Neural crest cell (in vitro differentiated cells): ENCODE measurements at regions not wholly inside any gene's neighbourhood (a gene's known extent, or its start where the extent isn't known, plus 50 kb on each side); places are given as distances from the start of the nearest gene placed in this dataset.

Experiments used
- DNase-seq: peaks from one replicate; pipeline ENCODE4 v3.0.0; 2021; ENCODE audit warnings: low read depth, mixed read lengths, low spot score
- H3K27ac Mint-ChIP-seq: one replicate; pipeline ENCODE4 v1.8.0; 2021; ENCODE audit warnings: mild to moderate bottlenecking, mixed read lengths; ENCODE audit not compliant: unreplicated experiment
- H3K27me3 Mint-ChIP-seq: 2 replicates; pipeline ENCODE4 v1.8.0; 2021; ENCODE audit warnings: low read depth, mild to moderate bottlenecking, mixed read lengths
- H3K36me3 Mint-ChIP-seq: 2 replicates; pipeline ENCODE4 v1.8.0; 2021; ENCODE audit warnings: low read depth, mild to moderate bottlenecking, mixed read lengths
- H3K4me1 Mint-ChIP-seq: 2 replicates; pipeline ENCODE4 v1.8.0; 2021; ENCODE audit warnings: mixed read lengths
- H3K4me3 Mint-ChIP-seq: one replicate; pipeline ENCODE4 v1.8.0; 2021; ENCODE audit warnings: mild to moderate bottlenecking, mixed read lengths
- H3K9me3 Mint-ChIP-seq: 2 replicates; pipeline ENCODE4 v1.8.0; 2021; ENCODE audit warnings: mixed read lengths
- TF ChIP-seq, protein P1 (sequence below): fragments of 200-600 bp; sonication (generic); conservative IDR thresholded peaks from 2 replicates; pipeline ENCODE4 v1.5.0; 2021; ENCODE audit warnings: antibody characterized with exemption, mild to moderate bottlenecking

DNA sequence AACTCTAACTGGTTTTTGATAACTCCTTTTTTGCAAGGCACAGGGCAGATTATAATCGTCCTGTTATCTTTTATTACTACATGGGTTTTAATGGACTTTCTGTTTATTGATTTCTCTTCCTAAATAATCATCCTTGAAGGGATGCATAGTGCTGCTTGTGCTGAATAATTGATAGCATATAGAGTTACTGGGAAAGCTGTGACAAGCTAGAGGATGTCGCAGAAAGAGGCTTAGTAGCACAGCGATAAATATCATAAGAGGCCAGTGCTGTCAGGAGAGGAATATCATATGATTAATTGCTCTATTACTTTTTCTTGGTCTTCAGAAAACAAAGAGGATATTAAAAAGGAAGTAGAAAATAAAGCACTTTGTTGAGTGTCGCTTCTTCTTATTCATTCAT lies 1007.1 kb upstream of the ACO1 start:
- no peak overlapping the region for H3K27ac Mint-ChIP-seq
- H3K27me3 Mint-ChIP-seq, result no peaks in the 10 kb centered on the region

DNA sequence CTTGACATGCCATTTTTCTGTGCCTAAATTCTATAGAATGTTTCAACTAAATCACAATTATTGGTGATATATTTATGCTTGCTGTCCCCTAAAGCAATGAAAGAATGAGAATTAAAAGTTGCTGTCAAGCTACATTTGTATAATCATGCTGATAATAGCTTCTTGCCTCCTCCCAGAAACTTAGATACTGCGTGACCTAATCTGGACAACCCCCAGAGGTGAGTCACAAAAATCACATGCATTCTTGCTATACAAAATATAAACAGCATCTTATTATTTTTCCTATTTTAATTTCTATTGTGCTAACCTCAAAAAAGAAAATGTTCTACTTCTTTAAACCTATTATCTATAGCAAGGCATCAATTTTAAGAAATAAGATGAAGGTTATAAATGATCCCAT lies 995.8 kb upstream of the ACO1 start:
- TF ChIP-seq, protein P1, sequence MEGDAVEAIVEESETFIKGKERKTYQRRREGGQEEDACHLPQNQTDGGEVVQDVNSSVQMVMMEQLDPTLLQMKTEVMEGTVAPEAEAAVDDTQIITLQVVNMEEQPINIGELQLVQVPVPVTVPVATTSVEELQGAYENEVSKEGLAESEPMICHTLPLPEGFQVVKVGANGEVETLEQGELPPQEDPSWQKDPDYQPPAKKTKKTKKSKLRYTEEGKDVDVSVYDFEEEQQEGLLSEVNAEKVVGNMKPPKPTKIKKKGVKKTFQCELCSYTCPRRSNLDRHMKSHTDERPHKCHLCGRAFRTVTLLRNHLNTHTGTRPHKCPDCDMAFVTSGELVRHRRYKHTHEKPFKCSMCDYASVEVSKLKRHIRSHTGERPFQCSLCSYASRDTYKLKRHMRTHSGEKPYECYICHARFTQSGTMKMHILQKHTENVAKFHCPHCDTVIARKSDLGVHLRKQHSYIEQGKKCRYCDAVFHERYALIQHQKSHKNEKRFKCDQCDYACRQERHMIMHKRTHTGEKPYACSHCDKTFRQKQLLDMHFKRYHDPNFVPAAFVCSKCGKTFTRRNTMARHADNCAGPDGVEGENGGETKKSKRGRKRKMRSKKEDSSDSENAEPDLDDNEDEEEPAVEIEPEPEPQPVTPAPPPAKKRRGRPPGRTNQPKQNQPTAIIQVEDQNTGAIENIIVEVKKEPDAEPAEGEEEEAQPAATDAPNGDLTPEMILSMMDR, result no peak
- no peak overlapping the region for H3K27ac Mint-ChIP-seq
- H3K4me3 Mint-ChIP-seq, result no peak overlapping the region
- peaks cover 3% of the 10 kb centered on the region for H3K9me3 Mint-ChIP-seq
- no peak for DNase-seq
- no peaks in the 10 kb centered on the region for H3K27me3 Mint-ChIP-seq
- peaks cover 12% of the 10 kb centered on the region for H3K4me1 Mint-ChIP-seq
- H3K36me3 Mint-ChIP-seq, result no peaks in the 10 kb centered on the region

More for the DNA sequence above, 1007.1 kb upstream of the ACO1 start:
- TF ChIP-seq, protein P1, result no peak
- H3K36me3 Mint-ChIP-seq, result no peaks in the 10 kb centered on the region
- no peak for DNase-seq
- H3K9me3 Mint-ChIP-seq, result peaks cover 3% of the 10 kb centered on the region
- H3K4me3 Mint-ChIP-seq, result no peak overlapping the region
- H3K4me1 Mint-ChIP-seq, result no peaks in the 10 kb centered on the region

GRCh38 chr9:31389075-31389474 lies 995.4 kb upstream of the ACO1 start:
- Mint-ChIP-seq H3K27ac (no peak overlapping the region), H3K9me3 (peaks cover 3% of the 10 kb centered on the region), H3K36me3 (no peaks in the 10 kb centered on the region), H3K27me3 (no peaks in the 10 kb centered on the region), H3K4me3 (no peak overlapping the region), H3K4me1 (peaks cover 12% of the 10 kb centered on the region)
- TF ChIP-seq, protein P1, result no peak
- DNase-seq, result no peak

DNA sequence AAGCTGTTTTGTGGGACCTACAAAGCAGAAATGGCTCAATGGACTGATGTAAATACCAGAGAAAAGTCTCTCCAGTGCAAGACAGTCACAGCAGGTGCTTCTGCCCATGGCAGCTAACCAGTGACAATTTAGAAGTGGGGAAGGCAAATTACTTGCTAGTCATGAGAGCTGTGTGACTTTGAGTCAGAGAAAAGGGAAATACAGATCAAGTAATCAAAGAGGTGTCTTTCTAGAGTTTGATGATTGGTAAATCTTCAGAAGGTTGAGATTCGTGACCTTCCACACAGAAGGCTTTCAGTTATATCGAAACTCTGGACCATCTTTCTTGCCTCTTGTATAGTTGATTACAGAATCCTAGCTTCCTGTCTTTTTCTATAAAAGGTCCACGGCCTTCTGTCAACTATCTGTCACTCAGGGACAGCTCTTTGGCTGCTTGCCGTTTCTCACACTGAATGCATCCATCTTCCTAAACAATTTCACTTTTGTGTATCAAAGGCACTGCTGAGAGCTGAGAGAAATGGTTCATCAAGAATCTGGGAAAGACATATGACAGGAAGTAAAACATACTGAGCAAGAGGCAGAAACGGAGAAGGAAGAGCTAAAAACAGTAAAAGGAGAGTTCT lies 993.9 kb upstream of the ACO1 start:
- no peak for DNase-seq
- no peaks in the 10 kb centered on the region for H3K27me3 Mint-ChIP-seq
- no peaks in the 10 kb centered on the region for H3K36me3 Mint-ChIP-seq
- peaks cover 3% of the 10 kb centered on the region for H3K9me3 Mint-ChIP-seq
- peaks cover 12% of the 10 kb centered on the region for H3K4me1 Mint-ChIP-seq
- TF ChIP-seq, protein P1, result no peak
- H3K4me3 Mint-ChIP-seq, result peak overlapping the region; percentile 24
- peak overlapping the region; percentile 68 for H3K27ac Mint-ChIP-seq

- TF ChIP-seq, protein P1, result no peak
- peaks cover 3% of the 10 kb centered on the region for H3K9me3 Mint-ChIP-seq
- no peaks in the 10 kb centered on the region for H3K27me3 Mint-ChIP-seq
Measured at GRCh38 chr9:31393240-31393639, 991.2 kb upstream of the ACO1 start.

More at GRCh38 chr9:31393240-31393639, 991.2 kb upstream of the ACO1 start:
- no peak for DNase-seq
- Mint-ChIP-seq H3K27ac (no peak overlapping the region), H3K36me3 (no peaks in the 10 kb centered on the region), H3K4me1 (peaks cover 12% of the 10 kb centered on the region), H3K4me3 (no peak overlapping the region)
